ENCODE measurements at regions not wholly inside any gene's neighbourhood (a gene's known extent, or its start where the extent isn't known, plus 50 kb on each side); places are given as distances from the start of the nearest gene placed in this dataset.

- H3K27me3 Mint-ChIP-seq, result no peaks in the 10 kb centered on the region
- no peaks in the 10 kb centered on the region for H3K4me1 Mint-ChIP-seq (ENCODE audit: unreplicated experiment)
- no peaks in the 10 kb centered on the region for H3K36me3 Mint-ChIP-seq
- H3K4me3 Mint-ChIP-seq, result no peak overlapping the region
- H3K27ac Mint-ChIP-seq, result no peak overlapping the region
- H3K9me3 Mint-ChIP-seq, result peaks cover 5% of the 10 kb centered on the region
- no peak for DNase-seq (ENCODE audit: extremely low spot score, unreplicated experiment)
- TF ChIP-seq CTCF (conservative IDR thresholded peaks at IDR 0.05), result no peak
Measured at GRCh38 chr1:188496506-188496905, 1667.8 kb downstream of the PLA2G4A start.

DNA sequence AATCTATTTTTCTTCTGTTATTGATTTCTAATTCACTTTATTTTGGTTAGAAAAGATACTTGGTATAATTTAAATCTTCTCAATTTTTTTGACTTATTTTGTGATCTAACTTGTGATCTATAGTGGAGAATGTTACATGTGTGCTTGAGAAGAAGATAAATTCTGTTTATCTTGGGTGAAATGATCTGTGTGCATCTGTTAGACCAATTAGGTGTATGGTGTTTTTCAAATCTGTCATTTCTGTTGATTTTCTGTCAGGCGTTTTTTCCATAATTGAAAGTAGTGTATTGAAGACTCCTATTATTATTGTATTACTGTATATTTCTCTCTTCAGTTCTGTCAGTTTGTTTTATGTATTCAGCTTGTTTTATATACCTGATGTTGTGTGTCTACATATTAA is 1668.3 kb downstream of the PLA2G4A start:
- no peak for TF ChIP-seq CTCF (conservative IDR thresholded peaks at IDR 0.05)
- Mint-ChIP-seq H3K4me1 (ENCODE audit: unreplicated experiment) (no peaks in the 10 kb centered on the region), H3K9me3 (peaks cover 5% of the 10 kb centered on the region), H3K27ac (no peak overlapping the region), H3K4me3 (no peak overlapping the region), H3K27me3 (no peaks in the 10 kb centered on the region), H3K36me3 (no peaks in the 10 kb centered on the region)
- DNase-seq (ENCODE audit: extremely low spot score, unreplicated experiment), result no peak

GRCh38 chr1:188499690-188500089 is 1670.9 kb downstream of the PLA2G4A start:
- Mint-ChIP-seq H3K27ac (no peak overlapping the region), H3K36me3 (no peaks in the 10 kb centered on the region), H3K9me3 (peaks cover 5% of the 10 kb centered on the region), H3K27me3 (no peaks in the 10 kb centered on the region), H3K4me1 (ENCODE audit: unreplicated experiment) (no peaks in the 10 kb centered on the region), H3K4me3 (no peak overlapping the region)
- TF ChIP-seq CTCF (conservative IDR thresholded peaks at IDR 0.05), result no peak
- no peak for DNase-seq (ENCODE audit: extremely low spot score, unreplicated experiment)

- Mint-ChIP-seq H3K4me1 (ENCODE audit: unreplicated experiment) (no peaks in the 10 kb centered on the region), H3K27me3 (no peaks in the 10 kb centered on the region), H3K36me3 (no peaks in the 10 kb centered on the region), H3K9me3 (no peaks in the 10 kb centered on the region), H3K4me3 (no peak overlapping the region), H3K27ac (no peak overlapping the region)
- DNase-seq (ENCODE audit: extremely low spot score, unreplicated experiment), result no peak
- TF ChIP-seq CTCF (conservative IDR thresholded peaks at IDR 0.05), result no peak
Measured at GRCh38 chr1:188514917-188515316, 1686.2 kb downstream of the PLA2G4A start.

- DNase-seq (ENCODE audit: extremely low spot score, unreplicated experiment), result no peak
- Mint-ChIP-seq H3K9me3 (no peaks in the 10 kb centered on the region), H3K36me3 (no peaks in the 10 kb centered on the region), H3K4me3 (no peak overlapping the region), H3K27me3 (no peaks in the 10 kb centered on the region), H3K4me1 (ENCODE audit: unreplicated experiment) (no peaks in the 10 kb centered on the region), H3K27ac (no peak overlapping the region)
- no peak for TF ChIP-seq CTCF (conservative IDR thresholded peaks at IDR 0.05)
Measured at GRCh38 chr1:188517139-188517538, 1688.4 kb downstream of the PLA2G4A start.

GRCh38 chr1:188551176-188551575 is 1722.4 kb downstream of the PLA2G4A start:
- H3K27ac Mint-ChIP-seq, result no peak overlapping the region
- no peak for TF ChIP-seq CTCF (conservative IDR thresholded peaks at IDR 0.05)
- no peaks in the 10 kb centered on the region for H3K36me3 Mint-ChIP-seq
- H3K27me3 Mint-ChIP-seq, result no peaks in the 10 kb centered on the region
- no peak for DNase-seq (ENCODE audit: extremely low spot score, unreplicated experiment)
- H3K4me1 Mint-ChIP-seq (ENCODE audit: unreplicated experiment), result no peaks in the 10 kb centered on the region
- no peak overlapping the region for H3K4me3 Mint-ChIP-seq
- H3K9me3 Mint-ChIP-seq, result no peaks in the 10 kb centered on the region

All from type B pancreatic cell (in vitro differentiated cells).